HL-60/S4 treated with retinoic acid at 250 ng/mL for 4 days and 3 days (cell line): ENCODE measurements at regions not wholly inside any gene's neighbourhood (a gene's known extent, or its start where the extent isn't known, plus 50 kb on each side); places are given as distances from the start of the nearest gene placed in this dataset.
"Not testable (repeated sequence)": the region's sequence is repeated elsewhere in the genome, so short reads cannot be mapped to it uniquely, and the experiment has no call there.

Experiments used
- in situ Hi-C: fragments of 300-500 bp; cut with MboI; formaldehyde crosslinking; loops from 2 replicates; pipeline ENCODE4 v1.7.0; 2022; ENCODE audit warnings: low sequenced_read_pairs

GRCh38 chr6:144599615-144600014, 314.5 kb downstream of the UTRN start:
- in situ Hi-C loops = loop anchor here (25.0 kb wide), 3 partner anchors 338 to 613 kb away; no protein-coding TSS in a partner anchor

- in situ Hi-C loops = no loop called here
Measured at GRCh38 chr6:144601221-144601620, 316.1 kb downstream of the UTRN start.

- in situ Hi-C loops = no loop called here
Measured at GRCh38 chr6:144602523-144603180, 317.5 kb downstream of the UTRN start.

- in situ Hi-C loops = no loop called here
Measured at GRCh38 chr6:144606083-144606482, 320.9 kb downstream of the UTRN start.

- in situ Hi-C loops = no loop called here
Measured at GRCh38 chr6:144607998-144608735, 323.0 kb downstream of the UTRN start.

- in situ Hi-C loops = no loop called here
Measured at GRCh38 chr6:144612811-144613210, 327.7 kb downstream of the UTRN start.

GRCh38 chr6:144613859-144614258, 328.7 kb downstream of the UTRN start:
- in situ Hi-C loops = no loop called here

- in situ Hi-C loops = no loop called here
Measured at GRCh38 chr6:144615870-144616269, 330.7 kb downstream of the UTRN start.

GRCh38 chr6:144617191-144617590, 332.1 kb downstream of the UTRN start:
- in situ Hi-C loops = no loop called here

- in situ Hi-C loops = no loop called here
Measured at GRCh38 chr6:144617708-144618107, 332.6 kb downstream of the UTRN start.

GRCh38 chr6:144619966-144620365, 334.8 kb downstream of the UTRN start:
- in situ Hi-C loops = no loop called here

GRCh38 chr6:144621332-144621731, 336.2 kb downstream of the UTRN start:
- in situ Hi-C loops = no loop called here

- in situ Hi-C loops = no loop called here
Measured at GRCh38 chr6:144624246-144624645, 339.1 kb downstream of the UTRN start.

- in situ Hi-C loops = no loop called here
Measured at GRCh38 chr6:144624716-144625115, 339.6 kb downstream of the UTRN start.

- in situ Hi-C loops = no loop called here
Measured at GRCh38 chr6:144630857-144631256, 345.7 kb downstream of the UTRN start.

GRCh38 chr6:144632266-144632665, 347.1 kb downstream of the UTRN start:
- in situ Hi-C loops = no loop called here

GRCh38 chr6:144633886-144634285, 348.8 kb downstream of the UTRN start:
- in situ Hi-C loops = no loop called here

- in situ Hi-C loops = no loop called here
Measured at GRCh38 chr6:144634371-144634770, 349.2 kb downstream of the UTRN start.

GRCh38 chr6:144635051-144635450, 349.9 kb downstream of the UTRN start:
- in situ Hi-C loops = no loop called here

- in situ Hi-C loops = not testable (repeated sequence)
Measured at GRCh38 chr6:144636025-144636424, 350.9 kb downstream of the UTRN start.

- in situ Hi-C loops = no loop called here
Measured at GRCh38 chr6:144637541-144637940, 352.4 kb downstream of the UTRN start.

GRCh38 chr6:144639654-144640053, 354.5 kb downstream of the UTRN start:
- in situ Hi-C loops = no loop called here
